GM21367 (cell line): ENCODE measurements at regions not wholly inside any gene's neighbourhood (a gene's known extent, or its start where the extent isn't known, plus 50 kb on each side); places are given as distances from the start of the nearest gene placed in this dataset.
"Not testable (repeated sequence)": the region's sequence is repeated elsewhere in the genome, so short reads cannot be mapped to it uniquely, and the experiment has no call there.

Experiments
- ATAC-seq: cut with Tn5 transposase; IDR thresholded peaks from one replicate; pipeline ENCODE4 v1.9.1; 2021; ENCODE audit not compliant: unreplicated experiment

DNA sequence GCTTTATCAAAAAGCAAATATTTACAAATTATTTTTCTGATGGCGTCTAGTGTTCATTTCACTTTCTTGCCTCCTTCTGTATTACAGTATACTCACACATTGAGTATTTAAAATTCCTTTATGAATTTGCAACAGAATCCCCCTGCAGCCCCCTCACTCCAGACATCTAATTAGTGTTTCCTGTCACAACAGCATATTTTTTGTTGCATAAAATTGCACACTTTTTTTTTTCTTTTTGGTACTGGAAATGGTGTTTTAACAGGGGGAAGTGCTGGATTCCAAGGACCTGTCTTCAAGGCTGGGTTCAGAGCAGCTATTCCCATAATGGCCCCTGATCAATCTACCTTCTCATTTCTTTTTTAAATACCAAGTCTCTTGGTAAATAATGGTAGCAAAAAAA lies 184.3 kb upstream of the HMCN1 start:
- no peak for ATAC-seq

DNA sequence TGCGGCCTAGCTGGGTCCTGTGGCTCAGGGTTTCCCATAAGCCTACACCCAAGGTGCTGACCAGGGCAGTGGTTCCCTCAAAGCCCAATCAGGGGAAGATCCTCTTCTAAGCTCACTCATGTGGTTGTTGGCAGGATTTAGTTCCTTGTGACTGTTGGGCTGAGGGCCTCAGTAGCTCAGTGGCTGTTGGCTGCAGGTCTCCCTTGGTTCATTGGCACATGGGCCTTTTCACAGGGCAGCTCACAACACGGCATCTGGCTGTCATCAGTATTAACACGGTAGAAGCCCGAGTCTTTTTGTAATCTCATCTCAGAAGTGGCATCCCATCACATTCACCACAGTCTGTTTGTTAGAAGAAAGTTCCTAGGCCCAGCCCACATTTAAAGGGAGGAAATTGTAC lies 188.2 kb upstream of the HMCN1 start:
- ATAC-seq: no peak

DNA sequence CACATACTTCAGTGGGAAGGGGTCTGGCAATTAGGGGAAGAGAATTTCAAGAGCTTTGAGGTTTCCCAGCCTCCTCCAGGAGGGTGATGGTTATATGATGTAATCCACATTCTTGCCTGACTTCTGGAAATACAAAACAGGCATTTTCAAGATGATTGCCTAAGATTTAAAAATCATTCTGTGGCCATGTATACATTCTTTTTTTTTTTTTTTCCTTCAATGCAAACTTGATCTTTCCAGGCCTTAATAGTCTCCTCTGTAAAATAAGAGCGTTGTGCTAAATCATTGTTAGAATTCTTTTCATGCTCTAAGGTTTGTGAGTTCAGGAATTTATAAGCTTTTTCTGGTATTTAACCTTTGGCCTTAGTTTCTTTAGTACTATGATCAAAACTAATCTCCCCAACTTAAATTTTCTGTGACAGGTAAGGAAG lies 192.3 kb upstream of the HMCN1 start:
- ATAC-seq: no peak

DNA sequence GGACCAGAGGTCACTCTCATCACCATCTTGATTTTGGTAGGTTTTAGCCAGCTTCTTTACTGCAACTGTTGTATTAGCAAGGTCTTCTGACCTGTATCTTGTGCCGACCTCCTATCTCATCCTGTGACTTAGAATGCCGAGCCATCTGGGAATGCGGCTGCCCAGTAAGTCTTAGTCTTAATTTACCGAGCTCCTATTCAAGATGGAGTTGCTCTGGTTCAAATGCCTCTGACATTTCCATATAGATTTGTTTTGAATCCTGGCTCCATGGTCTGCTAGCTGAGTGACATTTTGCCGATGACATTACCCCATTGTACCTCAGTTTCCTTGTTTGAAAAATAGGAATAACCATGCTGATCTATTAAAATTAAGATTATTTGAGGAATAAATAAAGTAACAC lies 193.9 kb upstream of the HMCN1 start:
- ATAC-seq: no peak

DNA sequence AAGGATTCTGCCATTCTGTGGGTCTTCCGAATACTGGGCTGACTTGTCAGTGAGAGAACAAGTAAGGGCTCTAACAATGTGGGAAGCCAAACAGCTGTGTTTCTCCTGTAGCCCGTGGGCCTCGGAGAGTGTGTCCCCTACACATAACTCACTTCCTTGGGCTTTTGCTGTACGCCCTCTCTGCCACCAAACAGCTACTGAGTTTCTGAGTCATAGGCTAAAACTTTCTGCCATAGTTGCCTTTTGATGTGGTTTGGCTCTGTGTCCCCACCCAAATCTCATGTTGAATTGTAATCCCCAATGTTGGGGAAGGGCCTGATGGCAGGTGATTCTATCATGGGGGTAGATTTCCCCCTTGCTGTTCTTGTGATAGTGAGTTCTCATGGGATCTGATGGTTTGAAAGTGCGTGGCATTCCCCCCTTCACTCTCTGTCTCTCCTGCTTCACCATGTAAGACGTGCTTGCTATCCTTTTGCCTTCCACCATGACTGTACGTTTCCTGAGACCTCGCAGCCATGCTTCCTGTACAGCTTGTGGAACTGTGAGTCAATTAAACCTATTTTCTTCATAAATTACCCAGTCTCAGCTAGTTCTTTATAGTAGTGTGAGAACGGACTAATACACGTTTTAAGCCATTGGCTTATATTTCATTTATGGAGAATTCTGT lies 194.8 kb upstream of the HMCN1 start:
- no peak for ATAC-seq

DNA sequence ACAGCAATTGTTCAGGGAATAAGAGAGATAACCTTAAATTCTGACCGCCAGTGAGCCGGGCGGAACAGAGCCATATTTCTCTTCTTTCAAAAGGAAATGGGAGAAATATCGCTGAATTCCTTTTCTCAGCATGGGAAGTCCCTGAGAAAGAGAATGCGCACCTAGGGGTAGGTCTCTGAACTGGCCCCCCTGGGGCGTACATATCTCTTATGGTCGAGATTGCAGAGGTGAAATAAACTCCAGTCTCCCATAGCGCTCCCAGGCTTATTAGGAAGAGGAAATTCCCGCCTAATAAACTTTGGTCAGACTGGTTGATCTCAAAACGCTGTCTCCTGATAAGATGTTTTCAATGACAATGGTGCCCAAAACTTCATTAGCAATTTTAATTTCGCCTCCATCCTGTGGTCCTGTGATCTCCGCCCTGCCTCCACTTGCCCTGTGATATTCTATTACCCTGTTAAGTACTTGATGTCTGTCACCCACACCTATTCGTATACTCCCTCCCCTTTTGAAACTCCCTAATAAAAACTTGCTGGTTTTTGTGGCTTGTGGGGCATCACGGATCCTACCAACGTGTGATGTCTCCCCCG lies 195.8 kb upstream of the HMCN1 start:
- not testable (repeated sequence) for ATAC-seq

GRCh38 chr1:185537596-185537995 lies 196.6 kb upstream of the HMCN1 start:
- ATAC-seq: no peak

GRCh38 chr1:185536165-185536920 lies 197.8 kb upstream of the HMCN1 start:
- no peak for ATAC-seq

DNA sequence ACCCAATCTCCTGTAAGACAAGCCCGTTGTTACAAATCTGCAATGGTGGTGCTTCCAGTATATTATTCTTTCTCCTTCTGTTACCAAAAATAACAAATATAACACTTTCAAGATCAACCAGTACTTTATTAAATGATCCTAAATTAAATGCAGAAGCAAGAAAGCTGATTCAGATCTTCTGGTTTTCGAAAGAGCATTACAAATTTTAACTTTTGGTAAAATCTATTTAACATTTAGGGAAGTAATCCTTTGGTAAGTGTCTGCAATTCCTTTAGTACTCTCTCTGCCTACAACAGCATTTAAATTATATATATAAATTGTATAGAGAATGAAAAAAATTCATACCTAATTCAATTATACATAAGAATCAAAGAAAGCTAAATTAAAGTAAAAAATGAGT lies 198.6 kb upstream of the HMCN1 start:
- no peak for ATAC-seq

DNA sequence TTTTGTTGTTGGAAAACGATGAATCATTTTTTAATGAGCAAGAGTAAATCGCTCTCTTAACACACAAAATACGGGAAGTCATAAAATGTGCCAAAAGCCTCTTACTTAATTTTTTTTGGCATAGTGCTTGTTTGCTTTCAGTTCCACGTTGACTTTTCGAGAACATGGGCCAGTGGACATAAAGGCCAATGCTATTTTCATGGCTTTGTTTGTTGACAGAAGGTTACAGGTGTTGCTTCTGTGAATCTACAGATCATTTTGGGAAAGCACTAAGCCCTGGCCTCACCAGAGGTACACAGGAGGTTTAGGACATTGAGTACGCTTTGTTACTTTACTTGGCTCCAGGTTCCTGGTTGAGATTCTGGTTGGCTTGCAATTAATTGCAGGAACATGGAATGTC lies 199.4 kb upstream of the HMCN1 start:
- no peak for ATAC-seq

GRCh38 chr1:185533596-185533995 lies 200.6 kb upstream of the HMCN1 start:
- ATAC-seq: no peak

GRCh38 chr1:185532856-185533255 lies 201.3 kb upstream of the HMCN1 start:
- ATAC-seq: no peak

- ATAC-seq: no peak
Measured at GRCh38 chr1:185531838-185532237, 202.4 kb upstream of the HMCN1 start.

- ATAC-seq: no peak
Measured at GRCh38 chr1:185530215-185530614, 204.0 kb upstream of the HMCN1 start.

DNA sequence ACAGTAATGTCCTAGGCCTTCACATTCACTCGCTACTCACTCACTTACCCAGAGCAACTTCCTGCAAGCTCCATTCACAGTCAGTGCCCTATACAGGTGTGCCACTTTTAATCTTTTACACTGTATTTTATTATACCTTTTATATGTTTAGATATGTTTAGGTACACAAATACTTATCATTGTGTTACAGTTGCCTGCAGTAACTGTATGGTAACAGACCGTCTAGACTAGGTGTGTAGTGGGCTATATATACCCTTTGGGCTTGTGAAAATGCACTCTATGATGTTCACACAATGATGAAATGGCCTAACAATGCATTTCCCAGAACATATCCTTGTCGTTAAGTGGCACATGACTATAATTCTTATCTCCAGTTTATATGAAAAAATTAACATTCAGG lies 204.5 kb upstream of the HMCN1 start:
- no peak for ATAC-seq

GRCh38 chr1:185528084-185528676 lies 206.0 kb upstream of the HMCN1 start:
- ATAC-seq: no peak

DNA sequence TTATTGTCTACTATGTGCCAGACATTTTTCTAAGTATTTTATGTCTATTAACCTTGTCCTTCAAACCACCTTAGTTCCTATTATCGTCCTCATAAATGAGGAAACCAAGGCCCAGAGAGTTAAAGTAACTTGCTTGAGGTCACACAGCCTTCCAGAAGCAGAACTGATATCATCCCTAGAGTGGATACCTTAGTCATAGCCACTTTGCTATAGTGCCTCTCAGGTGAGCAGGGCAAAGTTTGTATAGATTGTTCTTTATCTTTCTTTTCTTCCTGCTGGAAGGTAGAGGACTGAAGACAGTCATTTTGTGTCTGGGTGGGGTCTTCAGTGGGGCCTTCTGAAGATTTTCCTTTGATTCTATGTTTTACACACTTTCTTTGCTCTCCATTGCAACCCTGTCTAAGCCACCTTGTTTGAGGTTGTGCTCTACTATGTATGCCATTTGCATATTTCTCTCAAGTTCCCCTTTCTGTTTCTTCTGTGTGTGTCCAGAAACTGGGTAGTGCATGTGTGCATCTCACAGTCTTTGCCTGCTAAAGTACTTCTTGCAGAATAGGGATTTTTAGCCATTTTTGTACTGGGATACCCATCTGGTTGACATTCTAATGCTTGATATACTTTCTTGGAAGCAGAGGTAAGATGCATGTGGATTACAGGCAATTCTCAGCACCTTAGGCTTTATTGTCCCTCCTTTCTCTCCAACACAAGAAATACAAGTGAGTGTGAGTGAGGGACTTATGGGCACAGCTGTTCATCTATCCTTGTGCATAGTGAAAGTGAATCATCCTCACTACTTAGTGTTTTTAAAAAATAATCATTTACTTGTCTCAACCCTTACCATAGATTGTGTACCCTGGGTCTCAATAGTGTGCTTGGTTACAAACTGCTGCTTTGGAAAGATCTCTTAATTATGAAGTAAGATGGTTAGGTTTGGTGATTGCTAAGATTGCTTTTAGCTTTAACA lies 207.6 kb upstream of the HMCN1 start:
- ATAC-seq: peak; percentile 99

DNA sequence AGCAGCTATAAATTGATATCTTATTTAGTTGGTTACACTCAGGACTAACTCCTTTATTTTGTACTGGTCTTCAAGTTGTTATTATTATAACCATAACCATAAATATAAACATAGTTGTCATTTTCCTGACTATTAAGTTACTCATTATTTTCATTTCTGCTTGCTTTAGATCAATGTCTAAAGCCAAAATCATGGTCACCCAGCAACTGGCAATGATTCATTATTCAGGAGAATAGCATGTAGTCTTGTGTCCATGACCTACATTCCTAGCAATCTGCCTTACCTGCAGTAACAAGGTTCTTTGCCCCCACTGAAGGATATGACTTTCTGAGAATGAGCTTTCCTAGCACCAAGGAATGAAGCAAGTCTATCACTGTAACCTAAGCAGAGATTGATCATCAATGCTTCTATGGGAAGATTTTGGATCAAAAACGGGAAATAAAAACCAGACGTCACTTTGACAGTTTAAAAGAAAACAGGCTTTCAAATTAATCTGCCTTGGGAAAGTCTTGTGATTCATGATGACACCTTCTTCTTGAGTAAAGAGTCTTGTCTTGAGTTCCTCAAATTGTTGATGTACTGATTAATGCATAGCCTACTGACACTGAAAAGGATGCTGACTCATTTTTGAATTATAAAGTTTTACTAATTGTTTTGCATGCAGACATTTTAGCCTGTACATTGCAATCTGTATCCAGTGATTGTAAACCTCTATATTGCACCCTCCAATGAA lies 203.3 kb upstream of the IVNS1ABP start:
- ATAC-seq: peak; percentile 64

GRCh38 chr1:185517808-185518419 lies 200.9 kb upstream of the IVNS1ABP start:
- no peak for ATAC-seq

GRCh38 chr1:185517301-185517700 lies 200.3 kb upstream of the IVNS1ABP start:
- ATAC-seq: not testable (repeated sequence)
